Spleen (tissue), 11 donors: ENCODE measurements at regions not wholly inside any gene's neighbourhood (a gene's known extent, or its start where the extent isn't known, plus 50 kb on each side); places are given as distances from the start of the nearest gene placed in this dataset.
A peak's percentile ranks its signal among the peaks of the same experiment; 100 is the strongest.

Source experiments
- DNase-seq: peaks from one replicate; pipeline ENCODE4 v3.0.0-alpha.2; 2020
- H3K27ac ChIP-seq, 8 donors: fragments of 200-600 bp; sonication (generic) in 7 of 8; 1 replicate in 4 of 8; 2 replicates in 4 of 8; pipeline versions ENCODE4 v1.5.0 to v1.8.0; 2016 to 2021; ENCODE audit warnings: inconsistent platforms in 4 of 8, mild to moderate bottlenecking in 4 of 8, moderate library complexity in 1 of 8
- H3K27me3 ChIP-seq, 7 donors: fragments of 200-600 bp; sonication (generic) in 6 of 7; replicated peaks in 1 of 7; 1 replicate in 4 of 7; 2 replicates in 3 of 7; pipeline versions ENCODE4 v1.5.0 to v1.8.0; 2016 to 2021; ENCODE audit warnings: inconsistent platforms in 3 of 7, mild to moderate bottlenecking in 1 of 7
- H3K36me3 ChIP-seq, 6 donors: fragments of 200-600 bp; sonication (generic) in 5 of 6; 1 replicate in 4 of 6; 2 replicates in 2 of 6; pipeline versions ENCODE4 v1.5.0 to v1.8.0; 2016 to 2021; ENCODE audit warnings: inconsistent platforms in 2 of 6
- H3K4me1 ChIP-seq, 6 donors: fragments of 200-600 bp; sonication (generic) in 5 of 6; 1 replicate in 3 of 6; 2 replicates in 3 of 6; pipeline versions ENCODE4 v1.5.0 to v1.8.0; 2016 to 2021; ENCODE audit warnings: inconsistent platforms in 3 of 6
- H3K4me3 ChIP-seq, 8 donors: fragments of 200-600 bp; sonication (generic) in 7 of 8; 1 replicate in 4 of 8; 2 replicates in 4 of 8; pipeline versions ENCODE4 v1.5.0 to v1.8.0; 2016 to 2021; ENCODE audit warnings: inconsistent platforms in 4 of 8, mild to moderate bottlenecking in 4 of 8, moderate library complexity in 2 of 8
- H3K9me3 ChIP-seq, 8 donors: fragments of 200-600 bp; sonication (generic) in 7 of 8; 1 replicate in 4 of 8; 2 replicates in 4 of 8; pipeline versions ENCODE4 v1.5.0 to v1.8.0; 2016 to 2021; ENCODE audit warnings: inconsistent platforms in 4 of 8
- POLR2A ChIP-seq, 3 donors: fragments of 450-650 bp; IDR thresholded peaks; one replicate each; pipeline ENCODE4 v1.5.1; 2017; ENCODE audit warnings: antibody characterized with exemption in 3 of 3, mild to moderate bottlenecking in 1 of 3
- POLR2AphosphoS5 ChIP-seq, 3 donors: sonication (generic); formaldehyde crosslinking; IDR thresholded peaks; one replicate each; pipeline ENCODE4 v1.5.1; 2017; ENCODE audit warnings: antibody characterized with exemption in 3 of 3
- WGBS, 5 donors: extraction: QIAGEN DNeasy Blood & Tissue Kit in 3 of 5; methylation state at CpG; one replicate each; pipeline versions ENCODE4 v1.1.5 to v1.1.7; 2013 to 2018; 5-methylcytosine and 5-hydroxymethylcytosine counted together
- intact Hi-C: fragments of 100-400 bp; cut with DNase I; formaldehyde crosslinking; loops from one replicate; pipeline ENCODE4 v1.15.0; 2023; ENCODE audit warnings: low total_unique reads
- TF ChIP-seq, protein P1 (sequence below), 11 experiments: fragments of 200-600 bp in 7 of 11; fragments of 450-650 bp in 4 of 11; sonication (generic) in 4 of 11; IDR thresholded peaks in 8 of 11; conservative IDR thresholded peaks in 3 of 11; 1 replicate in 7 of 11; 2 replicates in 4 of 11; pipeline versions ENCODE4 v1.4.0 to v1.8.0; 2016 to 2021; ENCODE audit warnings: antibody characterized with exemption in 11 of 11, inconsistent platforms in 4 of 11, mild to moderate bottlenecking in 1 of 11
- donor health status: healthy with polysubstance abuse.
- donor health status: DM: no; HTN: no; CAD: no; lungs with moderate emphysema.
- donor health status: DM: no; HTN: no; CAD: no.
- donor health status: Bipolar disorder and iron deficiency.
- donor health status: healthy.
- donor health status: DM: no; HTN: no; CAD: no.
- donor health status: DM: yes; HTN: yes; CAD: no.

- H3K4me1 ChIP-seq, result no peaks in the 10 kb centered on the region
- intact Hi-C loops, result no loop called here
- H3K27ac ChIP-seq, result no peak overlapping the region
- H3K4me3 ChIP-seq, result no peak overlapping the region
- H3K27me3 ChIP-seq, result no peaks in the 10 kb centered on the region
- no peaks in the 10 kb centered on the region for H3K36me3 ChIP-seq
- H3K9me3 ChIP-seq, result no peaks in the 10 kb centered on the region
- DNase-seq, result no peak
- 60 to 89% (median 69%) methylated on average over 1 of the region's 1 CpG for WGBS, 5 donors
- TF ChIP-seq POLR2AphosphoS5 (IDR thresholded peaks at IDR 0.05) (no peak), POLR2A (IDR thresholded peaks at IDR 0.05) (no peak)
- TF ChIP-seq, protein P1, sequence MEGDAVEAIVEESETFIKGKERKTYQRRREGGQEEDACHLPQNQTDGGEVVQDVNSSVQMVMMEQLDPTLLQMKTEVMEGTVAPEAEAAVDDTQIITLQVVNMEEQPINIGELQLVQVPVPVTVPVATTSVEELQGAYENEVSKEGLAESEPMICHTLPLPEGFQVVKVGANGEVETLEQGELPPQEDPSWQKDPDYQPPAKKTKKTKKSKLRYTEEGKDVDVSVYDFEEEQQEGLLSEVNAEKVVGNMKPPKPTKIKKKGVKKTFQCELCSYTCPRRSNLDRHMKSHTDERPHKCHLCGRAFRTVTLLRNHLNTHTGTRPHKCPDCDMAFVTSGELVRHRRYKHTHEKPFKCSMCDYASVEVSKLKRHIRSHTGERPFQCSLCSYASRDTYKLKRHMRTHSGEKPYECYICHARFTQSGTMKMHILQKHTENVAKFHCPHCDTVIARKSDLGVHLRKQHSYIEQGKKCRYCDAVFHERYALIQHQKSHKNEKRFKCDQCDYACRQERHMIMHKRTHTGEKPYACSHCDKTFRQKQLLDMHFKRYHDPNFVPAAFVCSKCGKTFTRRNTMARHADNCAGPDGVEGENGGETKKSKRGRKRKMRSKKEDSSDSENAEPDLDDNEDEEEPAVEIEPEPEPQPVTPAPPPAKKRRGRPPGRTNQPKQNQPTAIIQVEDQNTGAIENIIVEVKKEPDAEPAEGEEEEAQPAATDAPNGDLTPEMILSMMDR (IDR thresholded peaks at IDR 0.05 in 8 of 11, conservative IDR thresholded peaks at IDR 0.05 in 3 of 11), result no peak
Measured at GRCh38 chr5:99614888-99615287, 686.1 kb upstream of the CHD1 start.

DNA sequence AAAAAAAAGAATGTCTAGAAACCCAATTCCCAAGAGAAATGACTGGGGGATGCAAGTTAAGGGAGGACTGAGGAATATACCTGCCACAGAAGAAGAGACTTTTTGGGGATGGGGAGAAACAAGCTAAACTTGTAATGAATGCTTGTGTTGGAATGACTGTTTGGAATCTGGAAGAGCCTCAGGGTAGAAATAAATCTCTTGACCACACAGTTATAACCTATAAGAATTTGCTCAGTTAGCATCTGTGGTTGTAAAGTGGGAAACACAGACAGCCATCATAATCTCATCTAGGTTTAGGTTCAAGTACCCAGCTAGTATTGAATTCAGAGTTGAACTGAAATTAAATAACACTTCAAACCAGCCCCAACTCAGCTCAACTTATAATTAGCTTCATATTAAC lies 678.3 kb upstream of the CHD1 start:
- intact Hi-C loops, result no loop called here
- no peak overlapping the region for H3K4me3 ChIP-seq
- H3K27ac ChIP-seq, result no peak overlapping the region
- no peaks in the 10 kb centered on the region for H3K4me1 ChIP-seq
- H3K9me3 ChIP-seq, result no peaks in the 10 kb centered on the region
- no peaks in the 10 kb centered on the region for H3K36me3 ChIP-seq
- H3K27me3 ChIP-seq, result no peaks in the 10 kb centered on the region
- DNase-seq, result no peak
- TF ChIP-seq POLR2AphosphoS5 (IDR thresholded peaks at IDR 0.05), result no peak
- TF ChIP-seq, protein P1 (IDR thresholded peaks at IDR 0.05 in 8 of 11, conservative IDR thresholded peaks at IDR 0.05 in 3 of 11), result no peak
- TF ChIP-seq POLR2A (IDR thresholded peaks at IDR 0.05), result no peak

GRCh38 chr5:99605904-99606303 lies 677.1 kb upstream of the CHD1 start:
- 78 to 91% (median 84%) methylated on average over 3 of the region's 3 CpGs for WGBS, 5 donors
- TF ChIP-seq POLR2A (IDR thresholded peaks at IDR 0.05) (no peak), POLR2AphosphoS5 (IDR thresholded peaks at IDR 0.05) (no peak)
- H3K27me3 ChIP-seq, result no peaks in the 10 kb centered on the region
- H3K9me3 ChIP-seq, result no peaks in the 10 kb centered on the region
- no peaks in the 10 kb centered on the region for H3K36me3 ChIP-seq
- no peak overlapping the region for H3K4me3 ChIP-seq
- H3K4me1 ChIP-seq, result no peaks in the 10 kb centered on the region
- intact Hi-C loops, result no loop called here
- H3K27ac ChIP-seq, result no peak overlapping the region
- DNase-seq, result peak; percentile 24

DNA sequence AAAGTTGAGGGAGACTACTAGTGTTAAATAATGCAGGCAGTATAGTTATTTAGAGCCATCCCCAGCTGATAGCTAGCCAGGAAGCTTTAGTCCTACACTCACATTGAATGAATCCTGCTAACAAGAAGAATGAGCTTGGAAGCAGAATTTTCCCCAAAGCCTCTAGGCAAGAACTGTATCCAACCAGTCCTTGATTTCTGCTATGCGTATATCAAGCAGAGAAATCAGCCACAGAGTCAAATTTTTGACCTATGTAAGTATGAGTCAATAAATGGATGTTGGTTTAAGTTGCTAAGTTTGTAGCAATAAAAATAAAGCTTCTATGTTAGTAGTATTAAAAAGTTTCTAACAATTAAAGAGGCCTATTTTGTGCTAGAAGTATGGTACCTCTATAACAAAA lies 672.1 kb upstream of the CHD1 start:
- WGBS, 5 donors, result 78 to 84% (median 81%) methylated on average over 1 of the region's 1 CpG
- Histone ChIP-seq H3K9me3 (no peaks in the 10 kb centered on the region), H3K4me1 (no peaks in the 10 kb centered on the region), H3K27me3 (no peaks in the 10 kb centered on the region), H3K36me3 (no peaks in the 10 kb centered on the region), H3K27ac (no peak overlapping the region), H3K4me3 (no peak overlapping the region)
- TF ChIP-seq POLR2A (IDR thresholded peaks at IDR 0.05) (no peak), POLR2AphosphoS5 (IDR thresholded peaks at IDR 0.05) (no peak)
- TF ChIP-seq, protein P1 (IDR thresholded peaks at IDR 0.05 in 8 of 11, conservative IDR thresholded peaks at IDR 0.05 in 3 of 11), result no peak
- DNase-seq, result no peak
- intact Hi-C loops, result no loop called here

GRCh38 chr5:99590806-99591205 lies 662.0 kb upstream of the CHD1 start:
- WGBS, 5 donors, result 76 to 83% (median 80%) methylated on average over 1 of the region's 1 CpG

More at GRCh38 chr5:99590806-99591205, 662.0 kb upstream of the CHD1 start:
- no peaks in the 10 kb centered on the region for H3K27me3 ChIP-seq
- intact Hi-C loops, result no loop called here
- no peaks in the 10 kb centered on the region for H3K4me1 ChIP-seq
- no peak for DNase-seq
- H3K27ac ChIP-seq, result no peak overlapping the region
- H3K4me3 ChIP-seq, result no peak overlapping the region
- TF ChIP-seq POLR2A (IDR thresholded peaks at IDR 0.05) (no peak), POLR2AphosphoS5 (IDR thresholded peaks at IDR 0.05) (no peak)
- TF ChIP-seq, protein P1 (IDR thresholded peaks at IDR 0.05 in 8 of 11, conservative IDR thresholded peaks at IDR 0.05 in 3 of 11), result no peak
- no peaks in the 10 kb centered on the region for H3K9me3 ChIP-seq
- no peaks in the 10 kb centered on the region for H3K36me3 ChIP-seq
